ENCODE measurements at regions not wholly inside any gene's neighbourhood (a gene's known extent, or its start where the extent isn't known, plus 50 kb on each side); places are given as distances from the start of the nearest gene placed in this dataset.

DNA sequence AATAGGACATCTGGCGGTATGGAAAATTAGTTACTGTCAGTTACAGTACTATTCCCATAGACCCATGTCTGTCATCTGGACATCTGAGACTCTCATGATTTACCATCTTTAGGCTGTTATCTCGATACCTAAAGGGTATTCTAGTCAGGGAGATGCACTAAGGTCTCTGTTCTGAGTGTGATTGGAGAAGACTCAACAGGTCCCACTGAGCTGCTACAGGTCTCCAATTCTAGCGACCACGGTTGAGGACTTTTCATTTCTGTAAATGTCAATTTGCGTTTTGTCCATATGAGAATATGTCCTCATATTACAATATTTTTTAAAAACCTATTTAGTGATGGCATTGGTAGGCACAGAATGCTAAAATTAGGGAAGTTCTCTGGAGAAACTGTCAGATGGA lies 1160.2 kb downstream of the TMEM121 start:
- H4K20me1 ChIP-seq (replicated peaks; ENCODE audit: control insufficient read depth, extremely low read depth, insufficient read depth, low read length), result no peaks in the 10 kb centered on the region
- H3K4me1 ChIP-seq (ENCODE audit: control insufficient read depth, extremely low read depth, insufficient read depth, low read length), result no peaks in the 10 kb centered on the region
- FAIRE-seq (no peak), DNase-seq (ENCODE audit: low read depth, low spot score) (no peak)
- no peaks in the 10 kb centered on the region for H3K27me3 ChIP-seq (ENCODE audit: control insufficient read depth in 2 of 2, insufficient read depth in 2 of 2, low read length in 2 of 2)
- ChIA-PET CTCF (no interaction called here), POLR2A (no interaction called here)
- no peaks in the 10 kb centered on the region for H3K9me3 ChIP-seq (replicated peaks; ENCODE audit: control insufficient read depth, insufficient read depth, low read length)
- H3K4me3 ChIP-seq (replicated peaks in 1 of 3; ENCODE audit: insufficient read depth in 1 of 3, low read depth in 1 of 3, low read length in 3 of 3), result no peak overlapping the region
- no peak overlapping the region for H3K9ac ChIP-seq (replicated peaks; ENCODE audit: extremely low read depth, insufficient read depth, low read length)
- H3K79me2 ChIP-seq (ENCODE audit: control insufficient read depth, insufficient read depth, low read length), result no peaks in the 10 kb centered on the region
- H2AFZ ChIP-seq (ENCODE audit: low read depth, low read length), result no peak overlapping the region
- H3K36me3 ChIP-seq (ENCODE audit: control insufficient read depth in 2 of 2, extremely low read depth in 1 of 2, insufficient read depth in 2 of 2, low read length in 2 of 2), result no peaks in the 10 kb centered on the region
- no peak overlapping the region for H3K4me2 ChIP-seq (ENCODE audit: insufficient read depth, low read length)
- no peaks in the 10 kb centered on the region for H3K9me1 ChIP-seq (replicated peaks; ENCODE audit: control insufficient read depth, extremely low read depth, insufficient read depth, low read length)
- dilution Hi-C loops (cut with MboI; ENCODE audit: extremely low pct_ligation_motif_present, low sequenced_read_pairs) (no loop called here), intact Hi-C loops (cut with micrococcal nuclease) (no loop called here)
- TF ChIP-seq FOS (IDR thresholded peaks at IDR 0.05; ENCODE audit: borderline replicate concordance, insufficient read depth, low read length) (no peak), CTCF (IDR thresholded peaks at IDR 0.05; ENCODE audit: extremely low read depth in 1 of 2, insufficient read depth in 1 of 2, low read depth in 1 of 2, low read length in 2 of 2) (no peak), POLR2AphosphoS5 (IDR thresholded peaks at IDR 0.05; ENCODE audit: insufficient read depth, low read depth, low read length) (no peak), GATA2 (IDR thresholded peaks at IDR 0.05; ENCODE audit: insufficient read depth, insufficient read length, low read depth, low read length) (no peak), MYC (IDR thresholded peaks at IDR 0.05; ENCODE audit: low read depth, low read length) (no peak), POLR2A (IDR thresholded peaks at IDR 0.05; ENCODE audit: low read depth, low read length) (no peak), JUN (IDR thresholded peaks at IDR 0.05; ENCODE audit: borderline replicate concordance, insufficient read depth, insufficient read length, low read depth) (no peak), EZH2 (IDR thresholded peaks at IDR 0.05; ENCODE audit: borderline replicate concordance, low read depth, low read length, severe bottlenecking) (no peak)
- TF ChIP-seq, protein P1, sequence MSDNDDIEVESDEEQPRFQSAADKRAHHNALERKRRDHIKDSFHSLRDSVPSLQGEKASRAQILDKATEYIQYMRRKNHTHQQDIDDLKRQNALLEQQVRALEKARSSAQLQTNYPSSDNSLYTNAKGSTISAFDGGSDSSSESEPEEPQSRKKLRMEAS (IDR thresholded peaks at IDR 0.05; ENCODE audit: insufficient read depth, insufficient read length), result no peak
- no TSS peak for BruUV-seq (replicated peaks)
- no peak overlapping the region for H3K27ac ChIP-seq (ENCODE audit: insufficient read depth, low read depth, low read length)

Measured in endothelial cell of umbilical vein (primary cell).